Nephron progenitor cell (in vitro differentiated cells): ENCODE measurements at regions not wholly inside any gene's neighbourhood (a gene's known extent, or its start where the extent isn't known, plus 50 kb on each side); places are given as distances from the start of the nearest gene placed in this dataset.

Experiments used
- DNase-seq: peaks from one replicate; pipeline ENCODE4 v3.0.0; 2021
- H3K27ac Mint-ChIP-seq: 2 replicates; pipeline ENCODE4 v1.8.0; 2021; ENCODE audit warnings: mild to moderate bottlenecking, moderate library complexity, mixed read lengths
- H3K27me3 Mint-ChIP-seq: 2 replicates; pipeline ENCODE4 v1.8.0; 2021; ENCODE audit warnings: mild to moderate bottlenecking, low read depth, mixed read lengths; ENCODE audit not compliant: poor library complexity
- H3K36me3 Mint-ChIP-seq: 2 replicates; pipeline ENCODE4 v1.8.0; 2021; ENCODE audit warnings: low read depth, mixed read lengths
- H3K4me1 Mint-ChIP-seq: 2 replicates; pipeline ENCODE4 v1.8.0; 2021; ENCODE audit warnings: mixed read lengths
- H3K4me3 Mint-ChIP-seq: 2 replicates; pipeline ENCODE4 v1.8.0; 2021; ENCODE audit warnings: mild to moderate bottlenecking, moderate library complexity, mixed read lengths
- H3K9me3 Mint-ChIP-seq: 2 replicates; pipeline ENCODE4 v1.8.0; 2021; ENCODE audit warnings: mild to moderate bottlenecking, moderate library complexity, mixed read lengths
- TF ChIP-seq, protein P1 (sequence below): fragments of 200-600 bp; sonication (generic); IDR thresholded peaks from 2 replicates; pipeline ENCODE4 v1.5.0; 2021; ENCODE audit warnings: antibody characterized with exemption

GRCh38 chr1:101356604-101357443 is 120.0 kb downstream of the S1PR1 start:
- TF ChIP-seq, protein P1, sequence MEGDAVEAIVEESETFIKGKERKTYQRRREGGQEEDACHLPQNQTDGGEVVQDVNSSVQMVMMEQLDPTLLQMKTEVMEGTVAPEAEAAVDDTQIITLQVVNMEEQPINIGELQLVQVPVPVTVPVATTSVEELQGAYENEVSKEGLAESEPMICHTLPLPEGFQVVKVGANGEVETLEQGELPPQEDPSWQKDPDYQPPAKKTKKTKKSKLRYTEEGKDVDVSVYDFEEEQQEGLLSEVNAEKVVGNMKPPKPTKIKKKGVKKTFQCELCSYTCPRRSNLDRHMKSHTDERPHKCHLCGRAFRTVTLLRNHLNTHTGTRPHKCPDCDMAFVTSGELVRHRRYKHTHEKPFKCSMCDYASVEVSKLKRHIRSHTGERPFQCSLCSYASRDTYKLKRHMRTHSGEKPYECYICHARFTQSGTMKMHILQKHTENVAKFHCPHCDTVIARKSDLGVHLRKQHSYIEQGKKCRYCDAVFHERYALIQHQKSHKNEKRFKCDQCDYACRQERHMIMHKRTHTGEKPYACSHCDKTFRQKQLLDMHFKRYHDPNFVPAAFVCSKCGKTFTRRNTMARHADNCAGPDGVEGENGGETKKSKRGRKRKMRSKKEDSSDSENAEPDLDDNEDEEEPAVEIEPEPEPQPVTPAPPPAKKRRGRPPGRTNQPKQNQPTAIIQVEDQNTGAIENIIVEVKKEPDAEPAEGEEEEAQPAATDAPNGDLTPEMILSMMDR: no peak
- peaks cover 4% of the 10 kb centered on the region for H3K9me3 Mint-ChIP-seq
- no peaks in the 10 kb centered on the region for H3K27me3 Mint-ChIP-seq
- H3K36me3 Mint-ChIP-seq: no peaks in the 10 kb centered on the region
- H3K4me3 Mint-ChIP-seq: no peak overlapping the region
- DNase-seq: no peak
- peaks cover 9% of the 10 kb centered on the region for H3K4me1 Mint-ChIP-seq
- no peak overlapping the region for H3K27ac Mint-ChIP-seq

DNA sequence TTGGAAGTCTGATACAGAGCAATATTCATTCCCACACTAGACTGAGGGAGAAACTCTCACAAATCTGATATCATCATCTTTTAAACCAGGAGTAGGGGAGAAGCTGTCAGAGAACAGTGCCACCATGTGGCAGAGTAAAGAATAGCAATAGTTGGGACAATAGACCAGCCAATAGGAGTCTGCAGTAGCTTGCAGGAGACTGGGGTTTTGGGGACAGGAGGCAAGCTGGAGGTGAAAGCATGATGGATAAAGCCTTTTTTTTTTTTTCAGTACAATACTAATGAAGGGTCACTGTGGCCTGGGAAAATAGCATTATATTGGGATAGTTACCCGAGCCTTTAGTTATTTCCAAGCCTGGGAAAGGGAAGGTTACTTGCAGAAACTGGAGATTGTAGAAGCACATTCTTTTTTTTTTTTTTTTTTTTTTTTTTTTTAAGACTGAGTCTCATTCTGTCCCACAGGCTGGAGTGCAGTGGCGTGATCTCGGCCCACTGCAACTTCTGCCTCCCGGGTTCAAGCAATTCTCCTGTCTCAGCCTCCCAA is 120.7 kb downstream of the S1PR1 start:
- DNase-seq: peak; percentile 64
- Mint-ChIP-seq H3K9me3 (peaks cover 4% of the 10 kb centered on the region), H3K27me3 (no peaks in the 10 kb centered on the region), H3K4me1 (peaks cover 9% of the 10 kb centered on the region), H3K27ac (no peak overlapping the region), H3K4me3 (no peak overlapping the region), H3K36me3 (no peaks in the 10 kb centered on the region)
- TF ChIP-seq, protein P1: peak; percentile 84

DNA sequence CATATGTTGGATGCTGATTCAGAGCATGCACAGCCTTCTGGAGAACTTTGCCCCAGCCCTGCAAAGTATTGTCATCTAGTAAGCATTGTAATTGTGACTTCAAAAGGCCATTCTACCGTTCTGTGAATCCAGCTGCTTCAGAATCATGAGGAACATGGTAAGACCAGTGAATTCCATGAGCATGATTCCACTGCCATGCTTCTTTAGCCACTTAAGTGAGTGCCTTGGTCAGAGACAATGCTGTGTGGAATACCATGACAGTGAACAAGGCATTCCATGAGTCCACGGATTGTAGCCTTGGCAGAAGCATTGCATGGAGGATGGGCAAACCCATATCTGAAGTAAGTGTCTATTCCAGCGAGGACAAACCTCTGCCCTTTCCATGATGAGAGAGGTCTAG is 123.7 kb downstream of the S1PR1 start:
- Mint-ChIP-seq H3K27ac (no peak overlapping the region), H3K36me3 (no peaks in the 10 kb centered on the region), H3K4me3 (no peak overlapping the region), H3K4me1 (peaks cover 23% of the 10 kb centered on the region), H3K27me3 (no peaks in the 10 kb centered on the region), H3K9me3 (peaks cover 4% of the 10 kb centered on the region)
- no peak for DNase-seq
- TF ChIP-seq, protein P1: no peak

DNA sequence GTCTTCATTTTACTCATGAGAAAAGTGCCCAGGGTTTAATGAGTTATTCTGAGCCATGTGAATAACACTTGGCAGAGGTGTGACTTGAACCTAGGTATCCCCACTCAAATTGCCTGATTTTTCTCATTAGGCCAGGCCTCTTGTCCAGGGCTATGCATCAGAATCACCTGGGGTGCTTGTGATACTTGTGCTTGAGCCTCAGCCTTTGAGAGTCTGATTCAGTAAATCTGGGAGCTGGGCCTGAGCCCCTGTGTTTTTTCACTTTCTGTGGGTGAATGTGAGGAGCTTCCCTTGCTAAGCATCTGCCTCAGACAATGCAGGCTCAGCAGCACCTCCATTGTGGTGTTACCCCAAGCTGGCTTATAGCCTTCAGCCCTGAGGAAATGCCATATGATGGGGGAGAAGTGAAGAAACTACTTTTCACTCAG is 127.1 kb downstream of the S1PR1 start:
- Mint-ChIP-seq H3K36me3 (no peaks in the 10 kb centered on the region), H3K4me3 (no peak overlapping the region), H3K9me3 (peaks cover 4% of the 10 kb centered on the region), H3K27ac (no peak overlapping the region), H3K27me3 (no peaks in the 10 kb centered on the region), H3K4me1 (peaks cover 31% of the 10 kb centered on the region)
- TF ChIP-seq, protein P1: no peak
- DNase-seq: no peak

GRCh38 chr1:101364370-101365120 is 127.7 kb downstream of the S1PR1 start:
- Mint-ChIP-seq H3K4me1 (peaks cover 31% of the 10 kb centered on the region), H3K36me3 (no peaks in the 10 kb centered on the region), H3K9me3 (peaks cover 4% of the 10 kb centered on the region), H3K27me3 (no peaks in the 10 kb centered on the region), H3K4me3 (no peak overlapping the region), H3K27ac (peak overlapping the region; percentile 87)
- TF ChIP-seq, protein P1: no peak
- no peak for DNase-seq
